HG03354 (cell line): ENCODE measurements at regions not wholly inside any gene's neighbourhood (a gene's known extent, or its start where the extent isn't known, plus 50 kb on each side); places are given as distances from the start of the nearest gene placed in this dataset.

ENCODE experiments used
- ATAC-seq: cut with Tn5 transposase; IDR thresholded peaks from one replicate; pipeline ENCODE4 v1.9.1; 2021; ENCODE audit warnings: mild to moderate bottlenecking; ENCODE audit not compliant: unreplicated experiment, poor library complexity, severe bottlenecking

DNA sequence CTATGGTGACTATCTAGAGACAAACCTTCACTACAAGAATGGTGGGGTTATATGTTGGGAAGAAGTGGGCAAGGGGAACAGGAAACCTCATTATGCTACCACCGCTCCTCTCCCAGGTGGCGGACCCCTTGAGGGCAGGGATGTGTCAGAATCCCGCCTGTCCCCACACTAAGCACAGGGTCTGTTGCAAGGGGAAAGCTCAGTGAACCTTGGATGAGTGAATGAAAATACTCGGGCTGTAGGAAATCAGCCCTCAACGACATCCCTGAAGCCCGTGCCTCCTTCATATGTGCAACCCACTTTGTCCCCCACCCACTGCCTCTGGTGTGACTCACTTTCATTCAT lies 68.2 kb upstream of the AMPD3 start:
- ATAC-seq, result no peak

DNA sequence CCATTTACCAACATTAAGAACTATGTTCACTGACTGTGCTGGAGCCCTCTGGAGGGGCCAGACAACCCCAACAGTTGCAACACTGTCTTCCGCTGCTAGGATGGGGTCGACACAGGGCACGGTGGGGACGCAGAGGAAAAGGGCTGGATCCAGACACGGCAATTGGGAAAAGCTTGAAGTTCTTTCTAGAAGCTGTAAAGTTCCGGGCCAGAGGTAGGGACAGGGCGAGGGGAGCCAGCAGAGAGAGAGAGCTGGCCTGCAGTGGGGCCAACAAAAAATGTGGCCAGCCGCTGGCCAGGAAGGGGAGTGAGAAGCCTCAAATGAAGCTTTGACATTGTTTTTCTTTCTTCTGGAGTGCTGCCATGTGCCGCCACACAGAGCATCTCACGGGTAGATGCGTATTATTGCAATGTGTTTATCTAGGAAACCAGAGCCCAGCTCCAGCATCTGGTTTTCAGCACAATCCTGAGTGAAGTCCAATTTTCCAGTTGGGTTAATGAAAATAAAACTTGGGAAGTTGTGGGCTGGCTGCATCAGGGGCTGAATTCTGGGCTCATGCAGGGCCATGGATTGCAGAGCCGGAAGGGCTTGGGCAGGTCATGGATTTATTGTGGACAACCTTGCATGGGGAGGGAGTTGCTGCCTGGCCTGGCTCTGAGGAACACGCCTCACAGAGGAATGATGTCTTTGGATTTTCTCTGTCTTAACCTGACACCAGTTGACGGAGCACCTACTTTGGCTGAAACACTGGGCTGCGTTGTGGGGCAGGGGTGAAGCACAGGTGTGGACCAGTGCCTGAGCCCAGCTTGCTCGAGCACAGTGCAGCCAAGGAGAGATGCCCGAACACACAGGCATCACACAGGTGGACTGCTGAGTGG lies 67.6 kb upstream of the AMPD3 start:
- no peak for ATAC-seq

DNA sequence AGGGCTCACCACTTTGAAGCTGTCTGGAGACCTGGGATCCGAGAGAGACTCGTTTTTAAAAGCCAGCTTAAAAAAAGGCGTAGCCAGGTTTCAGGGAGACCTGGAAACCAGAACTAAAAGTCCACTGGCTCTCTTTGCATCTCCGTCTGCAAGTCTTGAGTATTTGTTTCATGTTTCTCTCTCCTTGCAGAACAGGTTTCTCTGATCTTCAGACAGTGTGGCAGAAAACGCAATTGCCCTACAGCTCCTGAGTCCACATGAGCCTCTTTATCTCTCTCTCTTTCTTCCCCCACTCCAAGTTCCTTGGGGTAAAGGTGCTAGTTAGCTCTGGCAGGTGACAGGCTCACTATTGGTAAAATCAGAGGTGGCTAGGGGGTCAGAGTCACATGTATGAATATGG lies 67.0 kb upstream of the AMPD3 start:
- no peak for ATAC-seq

DNA sequence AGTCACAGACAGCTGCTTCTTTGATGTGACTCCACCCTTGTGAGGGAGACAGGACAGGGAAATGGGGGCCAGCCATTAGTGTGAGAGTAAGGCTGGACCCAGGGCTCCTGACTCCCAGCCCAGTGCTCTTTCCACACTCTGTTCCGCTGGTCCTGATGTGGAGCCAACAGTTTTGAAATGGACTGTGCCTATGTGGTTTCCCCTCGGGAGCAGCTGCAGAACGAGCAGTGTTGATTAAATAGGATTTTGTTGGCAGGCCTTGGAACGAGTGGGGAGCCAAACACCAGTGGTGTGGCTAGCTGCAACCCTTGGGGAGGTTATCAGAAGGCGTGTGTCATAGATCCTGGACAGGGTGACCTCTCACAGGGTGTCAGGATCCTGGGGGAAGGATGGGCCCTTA lies 66.5 kb upstream of the AMPD3 start:
- no peak for ATAC-seq

DNA sequence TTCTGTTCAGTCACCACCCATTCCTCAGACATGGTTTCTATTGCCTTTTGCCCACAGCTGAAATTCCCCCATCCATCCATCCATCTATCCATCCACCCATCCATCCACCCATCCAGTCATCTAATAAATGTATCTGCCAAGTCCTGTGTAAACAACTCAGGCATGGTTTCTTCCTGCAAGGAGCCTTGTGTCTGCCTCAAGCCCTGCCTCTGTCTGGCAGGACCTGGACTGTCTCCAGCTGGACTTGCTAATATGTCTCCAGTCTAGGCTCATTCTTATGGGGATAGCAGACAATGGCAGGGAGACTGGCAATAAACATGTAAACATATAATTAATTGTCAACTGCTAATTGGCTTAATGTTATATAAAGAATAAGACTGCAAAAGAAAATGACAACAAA lies 64.7 kb upstream of the AMPD3 start:
- no peak for ATAC-seq

DNA sequence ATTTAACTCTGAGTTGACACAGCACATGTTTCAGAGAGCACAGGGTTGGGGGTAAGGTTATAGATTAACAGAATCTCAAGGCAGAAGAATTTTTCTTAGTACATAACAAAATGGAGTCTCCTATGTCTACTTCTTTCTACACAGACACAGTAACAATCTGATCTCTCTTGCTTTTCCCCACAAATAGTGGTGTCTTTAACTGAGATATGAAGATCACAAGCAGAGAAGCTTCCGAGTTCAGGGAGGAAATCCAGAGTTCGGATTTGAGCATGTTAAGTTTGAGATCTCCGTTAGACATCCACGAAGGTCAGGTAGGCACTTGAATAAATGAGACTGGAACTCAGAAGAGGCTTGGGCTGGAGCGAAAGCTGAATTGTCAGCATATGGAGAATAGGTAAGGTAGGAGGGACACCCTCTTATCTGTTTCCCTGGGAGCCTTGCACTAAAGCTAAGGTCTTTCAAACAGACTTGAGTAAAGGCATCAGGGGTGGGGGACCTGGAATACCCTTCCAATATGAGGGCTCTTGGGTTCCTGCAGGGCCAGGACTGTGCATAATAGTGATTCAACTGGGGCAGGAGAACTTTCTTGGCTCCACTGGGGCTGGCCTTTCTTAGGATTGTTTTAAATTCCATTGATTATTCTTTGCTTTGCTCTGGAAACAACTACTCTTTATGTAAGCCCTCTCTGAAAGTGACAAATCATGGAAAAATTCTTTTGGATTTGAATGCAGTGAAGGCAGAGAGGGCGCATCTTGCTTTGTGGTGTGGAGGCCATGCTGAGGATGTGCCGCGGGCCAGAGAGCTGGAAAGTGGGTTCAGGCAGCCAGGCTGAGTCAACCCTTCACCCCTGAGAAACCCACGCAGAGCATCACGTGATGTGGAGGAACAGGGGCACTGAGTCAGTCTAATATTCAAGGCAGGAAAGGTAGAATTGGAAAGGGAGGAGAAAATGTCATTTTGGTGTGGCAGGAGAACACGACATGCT lies 62.7 kb upstream of the AMPD3 start:
- no peak for ATAC-seq

DNA sequence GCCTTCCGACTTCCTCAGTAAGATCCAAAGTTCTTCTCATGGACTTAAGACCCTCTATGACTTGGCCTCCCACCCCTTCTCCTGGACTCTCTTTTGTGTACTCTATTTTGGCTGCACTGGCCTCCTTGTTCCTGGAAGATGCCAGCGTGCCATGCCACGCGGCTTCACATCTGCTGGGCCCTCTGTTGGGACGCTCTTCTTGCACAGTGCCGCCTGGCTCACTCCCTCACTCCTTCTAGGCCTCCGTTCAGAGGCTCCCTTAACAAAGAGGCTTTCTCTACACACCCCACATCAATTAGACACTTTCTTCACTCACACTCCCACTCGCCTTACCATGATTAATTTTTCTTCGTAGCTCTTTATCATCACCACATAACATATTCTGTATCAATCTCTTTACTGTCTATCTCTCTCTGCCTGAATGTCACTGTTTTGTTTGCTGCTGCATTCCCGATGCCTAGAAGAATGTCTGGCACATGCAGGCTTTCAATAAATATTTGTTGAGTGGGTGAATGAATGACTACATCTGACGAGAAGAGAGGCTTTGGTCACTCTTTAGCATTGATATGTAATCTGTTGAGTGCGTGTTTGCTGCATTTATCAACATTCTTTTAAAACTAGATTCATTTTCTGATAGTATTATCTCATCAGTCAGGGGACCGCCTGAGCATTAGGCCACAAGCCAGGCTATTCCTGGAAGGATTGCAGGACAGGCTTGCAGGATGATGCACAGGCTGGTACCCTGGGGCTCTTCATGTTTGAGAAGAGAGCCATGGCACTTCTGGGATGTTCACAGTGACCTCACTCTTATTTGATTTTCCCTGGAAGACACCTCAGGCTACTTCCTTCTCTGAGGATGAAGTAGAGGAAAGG lies 60.6 kb upstream of the AMPD3 start:
- no peak for ATAC-seq

DNA sequence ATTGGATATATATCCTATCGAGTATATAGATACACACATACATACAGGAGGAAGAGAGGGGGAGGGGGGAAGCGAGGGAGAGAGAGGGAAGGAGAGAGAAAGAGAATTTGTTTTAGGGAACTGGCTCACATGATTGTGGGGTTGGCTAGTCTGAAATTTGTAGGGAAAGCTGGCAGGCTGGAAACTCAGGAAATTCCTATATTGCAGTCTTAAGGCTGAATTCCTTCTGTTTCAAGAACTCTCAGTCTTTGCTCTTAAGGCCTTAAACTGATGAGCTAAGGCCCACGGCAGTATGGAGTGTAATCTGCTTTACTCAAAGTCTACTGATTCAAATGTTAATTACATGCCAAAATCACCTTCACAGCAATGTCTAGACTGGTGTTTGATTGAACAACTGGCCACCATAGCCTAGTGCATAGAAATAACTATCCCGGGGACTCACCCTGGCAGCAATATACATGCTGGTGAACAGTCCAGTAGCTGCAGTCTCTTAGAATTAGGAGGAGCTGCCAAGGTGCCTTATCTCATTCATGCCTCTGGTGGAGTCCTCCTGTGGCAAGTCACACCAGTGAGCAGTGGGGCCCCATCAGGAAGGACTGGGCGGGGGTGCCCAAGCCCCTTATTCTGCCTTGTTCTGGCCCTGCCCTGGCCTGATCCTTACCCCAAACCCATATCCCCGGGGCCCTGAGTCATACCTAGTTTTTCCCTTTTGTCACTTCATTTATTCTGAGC lies 59.7 kb upstream of the AMPD3 start:
- no peak for ATAC-seq

DNA sequence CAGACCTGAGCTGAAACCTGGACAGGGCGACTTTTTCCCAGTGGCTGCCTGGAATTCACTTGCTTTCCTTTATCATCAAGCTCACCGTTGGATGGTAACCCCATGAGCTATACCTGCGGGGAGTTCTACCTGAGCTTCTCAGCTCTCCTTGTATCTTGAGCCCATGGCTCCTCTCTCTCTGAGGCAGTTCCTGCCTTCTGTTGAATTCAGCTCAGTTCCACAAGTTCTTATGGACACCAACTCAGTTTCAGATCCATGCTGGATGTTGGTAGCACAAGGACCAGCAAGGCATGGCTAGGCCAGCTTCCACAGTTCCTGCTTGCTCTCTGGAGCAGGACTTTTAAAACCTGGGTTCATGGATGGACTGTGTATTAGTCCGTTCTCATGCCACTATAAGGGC lies 58.3 kb upstream of the AMPD3 start:
- ATAC-seq, result no peak

DNA sequence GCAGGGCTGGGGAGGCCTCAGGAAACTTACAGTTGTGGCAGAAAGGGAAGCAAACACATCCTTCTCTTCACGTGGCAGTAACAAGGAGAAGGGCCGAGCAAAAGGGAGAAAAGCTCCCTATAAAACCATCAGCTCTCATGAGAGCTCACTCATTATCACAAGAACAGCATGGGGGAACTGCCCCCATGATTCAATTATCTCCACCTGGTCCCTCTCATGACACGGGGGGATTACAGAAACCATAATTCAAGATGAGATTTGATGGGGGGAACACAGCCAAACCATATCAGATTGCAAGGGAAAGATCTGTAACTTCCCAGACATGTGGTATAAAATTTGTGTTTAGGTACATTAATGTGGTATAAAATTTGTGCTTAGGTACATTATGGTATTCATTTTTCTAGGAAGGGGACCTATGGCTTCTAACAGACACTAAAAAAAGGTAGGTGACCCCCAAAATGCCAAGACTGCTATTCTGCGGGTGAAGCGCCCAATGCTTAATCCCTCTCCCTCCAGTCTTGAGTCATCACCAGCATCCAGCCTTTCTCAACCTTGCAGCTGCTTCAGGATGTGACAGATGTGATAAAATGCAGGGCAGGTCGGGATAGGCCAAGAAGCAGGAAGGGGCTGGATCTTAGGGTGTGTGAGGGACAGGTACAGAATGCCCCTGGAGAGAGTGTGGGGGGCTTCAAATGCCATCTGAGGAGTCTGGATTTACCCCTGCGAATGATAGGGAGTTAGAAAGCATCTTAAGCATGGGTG lies 57.7 kb upstream of the AMPD3 start:
- ATAC-seq, result no peak

DNA sequence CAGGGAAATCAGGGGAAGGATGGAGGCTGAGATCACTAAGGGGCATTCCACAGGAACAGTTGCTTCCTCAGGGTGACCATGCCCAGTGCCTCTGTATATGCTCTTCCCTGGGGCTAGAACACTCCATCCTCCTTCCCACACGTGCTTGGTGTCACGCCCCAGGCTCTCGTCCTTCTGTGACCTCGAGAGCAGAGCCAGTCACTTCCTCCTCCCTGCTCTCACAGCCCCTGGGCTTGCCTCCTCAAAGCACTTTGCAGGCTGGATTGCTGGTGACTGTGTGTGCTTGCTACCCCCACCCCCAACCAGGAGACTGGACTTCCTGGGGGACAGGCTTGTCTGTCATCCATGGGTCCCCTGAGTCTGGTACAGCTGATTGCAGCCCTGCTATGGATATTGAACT lies 56.5 kb upstream of the AMPD3 start:
- ATAC-seq, result no peak

DNA sequence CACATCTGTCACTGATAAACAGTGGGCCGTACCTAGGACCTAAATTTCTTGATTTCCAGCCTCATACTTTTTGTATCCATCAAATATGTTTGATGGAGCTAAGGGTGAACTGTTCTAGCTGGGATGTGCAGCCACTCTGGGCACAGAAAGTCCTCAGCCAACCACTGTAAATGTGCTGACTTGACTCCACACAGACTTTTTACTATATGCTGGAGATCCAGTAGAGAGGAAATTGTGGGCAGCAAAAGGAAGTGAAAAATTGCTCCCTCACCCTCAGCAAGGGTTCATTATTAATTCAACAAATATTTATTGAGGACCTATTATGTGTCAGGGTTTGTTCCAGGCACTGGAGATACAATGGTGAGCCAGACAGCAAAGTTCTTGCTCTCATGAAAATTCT lies 54.2 kb upstream of the AMPD3 start:
- no peak for ATAC-seq

DNA sequence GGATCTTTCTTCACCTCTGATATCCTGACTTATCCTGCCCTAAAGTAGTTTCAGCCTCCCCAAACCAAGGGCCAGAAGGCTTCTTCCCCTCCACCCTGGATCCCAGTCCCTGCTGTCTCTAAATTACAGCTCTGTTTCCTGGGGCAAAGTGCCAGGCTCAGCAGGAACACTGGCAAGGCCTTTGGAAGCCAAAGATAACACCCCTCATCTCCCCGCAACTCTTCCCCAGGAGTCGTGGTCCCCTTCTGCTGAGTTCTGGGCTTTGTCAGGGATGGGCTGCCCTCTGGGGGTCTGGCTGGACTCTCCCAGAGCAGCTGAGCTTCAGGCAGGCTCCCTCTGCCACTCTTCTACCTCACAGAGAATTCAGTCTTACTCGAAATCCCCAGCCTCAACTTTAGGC lies 53.8 kb upstream of the AMPD3 start:
- ATAC-seq, result no peak

DNA sequence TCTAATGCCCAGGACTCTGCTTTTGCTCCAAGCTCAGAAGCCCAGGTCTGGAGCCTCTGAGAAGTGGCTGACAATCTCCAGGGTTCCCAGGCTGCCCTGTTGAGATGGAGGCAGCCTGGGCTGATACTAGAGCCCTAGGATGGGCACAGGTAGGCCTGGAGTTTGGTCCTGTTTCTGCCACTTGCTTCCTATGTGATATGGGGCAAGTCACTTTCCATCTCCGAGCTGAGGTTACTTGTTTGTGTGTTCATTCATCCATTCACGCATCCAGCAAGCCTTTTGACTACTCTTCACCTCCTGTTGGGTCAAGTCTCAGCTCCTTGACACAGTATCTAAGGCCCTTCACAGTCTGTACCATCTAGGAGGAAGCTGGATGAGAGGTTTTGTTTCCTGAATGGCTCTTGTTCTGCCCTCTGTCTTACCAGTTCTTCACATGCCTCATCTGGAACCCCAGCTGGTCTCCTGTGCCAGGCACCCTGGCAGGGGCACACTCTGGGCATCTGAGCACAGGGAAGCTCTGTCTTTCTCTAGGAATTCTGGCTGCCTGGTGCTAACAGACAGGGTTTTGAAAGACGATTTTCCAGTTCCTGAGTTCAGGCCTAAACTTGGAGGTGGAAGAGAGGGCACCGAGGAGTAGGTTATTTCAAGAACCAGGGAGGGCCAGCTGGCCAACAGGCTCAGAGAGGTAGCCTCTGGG lies 53.2 kb upstream of the AMPD3 start:
- ATAC-seq, result no peak
